ENCODE measurements at regions not wholly inside any gene's neighbourhood (a gene's known extent, or its start where the extent isn't known, plus 50 kb on each side); places are given as distances from the start of the nearest gene placed in this dataset.

GRCh38 chr1:34398241-34398915, 221.7 kb downstream of the C1orf94 start:
- TF ChIP-seq CTCF (IDR thresholded peaks at IDR 0.05) (no peak), POLR2AphosphoS5 (IDR thresholded peaks at IDR 0.05) (no peak)

Data from prostate gland (tissue), 2 donors.